Keratinocyte (primary cell): ENCODE measurements at regions not wholly inside any gene's neighbourhood (a gene's known extent, or its start where the extent isn't known, plus 50 kb on each side); places are given as distances from the start of the nearest gene placed in this dataset.

Experiments
- DNase-seq: peaks from one replicate; pipeline ENCODE4 v3.0.0-alpha.2; 2011; ENCODE audit warnings: low read depth, missing footprints, low spot score
- FAIRE-seq: peaks from 2 replicates; lab custom pipeline; 2011; peaks lifted over from hg19 to GRCh38; lab: Jason Lieb, UNC
- H2AFZ ChIP-seq: 2 replicates; pipeline ENCODE4 v1.6.0; 2012; ENCODE audit warnings: low read length, control low read depth, inconsistent platforms; ENCODE audit not compliant: control insufficient read depth
- H3K27ac ChIP-seq: 2 replicates; pipeline ENCODE4 v1.5.1; 2011; ENCODE audit warnings: low read length; ENCODE audit not compliant: control insufficient read depth, insufficient read depth
- H3K27me3 ChIP-seq: 3 replicates; pipeline ENCODE4 v1.6.0; 2011; ENCODE audit warnings: low read length; ENCODE audit not compliant: control insufficient read depth, insufficient read depth; ENCODE audit errors: extremely low read depth
- H3K36me3 ChIP-seq, 2 experiments: 2 replicates in 1 of 2; 3 replicates in 1 of 2; pipeline ENCODE4 v1.5.1; 2011; ENCODE audit warnings: low read length in 2 of 2, mild to moderate bottlenecking in 1 of 2; ENCODE audit not compliant: control insufficient read depth in 2 of 2, insufficient read depth in 2 of 2; ENCODE audit errors: extremely low read depth in 1 of 2
- H3K4me1 ChIP-seq: 3 replicates; pipeline ENCODE4 v1.5.1; 2011; ENCODE audit warnings: low read length; ENCODE audit not compliant: control insufficient read depth, insufficient read depth; ENCODE audit errors: extremely low read depth
- H3K4me2 ChIP-seq: 3 replicates; pipeline ENCODE4 v1.6.0; 2011; ENCODE audit warnings: low read depth, low read length; ENCODE audit not compliant: control insufficient read depth, insufficient read depth; ENCODE audit errors: extremely low read depth
- H3K4me3 ChIP-seq, 3 experiments: fragments of 200-600 bp in 1 of 3; sonication (generic) in 1 of 3; 2 replicates in 2 of 3; 3 replicates in 1 of 3; pipeline ENCODE4 v1.5.1; 2011 to 2016; ENCODE audit warnings: low read length in 3 of 3, mild to moderate bottlenecking in 3 of 3, control low read depth in 2 of 3, inconsistent platforms in 1 of 3, low read depth in 1 of 3, mixed read lengths in 1 of 3, mixed run types in 1 of 3, moderate library complexity in 1 of 3; ENCODE audit not compliant: control insufficient read depth in 2 of 3, insufficient read depth in 2 of 3; ENCODE audit errors: extremely low read depth in 1 of 3
- H3K79me2 ChIP-seq: 2 replicates; pipeline ENCODE4 v1.6.0; 2012; ENCODE audit warnings: low read length; ENCODE audit not compliant: control insufficient read depth, insufficient read depth
- H3K9ac ChIP-seq: 3 replicates; pipeline ENCODE4 v1.6.0; 2011; ENCODE audit warnings: low read length; ENCODE audit not compliant: control insufficient read depth, insufficient read depth; ENCODE audit errors: extremely low read depth
- H3K9me1 ChIP-seq: 3 replicates; pipeline ENCODE4 v1.6.0; 2011; ENCODE audit warnings: low read length; ENCODE audit not compliant: control insufficient read depth, insufficient read depth; ENCODE audit errors: extremely low read depth
- H3K9me3 ChIP-seq: 2 replicates; pipeline ENCODE4 v1.5.1; 2012; ENCODE audit warnings: low read depth, low read length; ENCODE audit not compliant: control insufficient read depth
- H4K20me1 ChIP-seq: 3 replicates; pipeline ENCODE4 v1.6.0; 2011; ENCODE audit warnings: low read length; ENCODE audit not compliant: control insufficient read depth, insufficient read depth; ENCODE audit errors: extremely low read depth
- CTCF ChIP-seq, 3 experiments: IDR thresholded peaks in 1 of 3; conservative IDR thresholded peaks in 1 of 3; optimal IDR thresholded peaks in 1 of 3; 2 replicates in 2 of 3; 3 replicates in 1 of 3; pipeline versions ENCODE3 to v1.5.1; 2011; ENCODE audit warnings: low read length in 3 of 3, mild to moderate bottlenecking in 3 of 3, moderate library complexity in 2 of 3, control low read depth in 1 of 3, inconsistent platforms in 1 of 3; ENCODE audit not compliant: insufficient read depth in 2 of 3; ENCODE audit errors: extremely low read depth in 1 of 3
- EZH2 ChIP-seq: IDR thresholded peaks from one replicate; pipeline ENCODE4 v1.6.1; 2012; ENCODE audit warnings: inconsistent platforms, mild to moderate bottlenecking, low read length, moderate library complexity
- dilution Hi-C: fragments of 300-500 bp; cut with MboI; formaldehyde crosslinking; loops from one replicate; pipeline ENCODE4 v1.7.0; 2020; ENCODE audit warnings: low sequenced_read_pairs; ENCODE audit not compliant: extremely low pct_ligation_motif_present

- no peaks in the 10 kb centered on the region for H3K4me1 ChIP-seq
- H2AFZ ChIP-seq = no peak overlapping the region
- no peaks in the 10 kb centered on the region for H4K20me1 ChIP-seq
- no peak overlapping the region for H3K27ac ChIP-seq
- H3K4me2 ChIP-seq = no peak overlapping the region
- H3K36me3 ChIP-seq = no peaks in the 10 kb centered on the region
- no peak overlapping the region for H3K4me3 ChIP-seq
- no peak overlapping the region for H3K9ac ChIP-seq
- H3K9me1 ChIP-seq = no peaks in the 10 kb centered on the region
- FAIRE-seq = no peak
- DNase-seq = no peak
- no peaks in the 10 kb centered on the region for H3K27me3 ChIP-seq
- TF ChIP-seq EZH2 = no peak
- no peak for TF ChIP-seq CTCF (optimal IDR thresholded peaks at IDR 0.05 in 1 of 3, IDR thresholded peaks at IDR 0.05 in 1 of 3, conservative IDR thresholded peaks at IDR 0.05 in 1 of 3; ENCODE audit: extremely low read depth in 1 of 3, insufficient read depth in 2 of 3, low read length in 3 of 3)
- no peaks in the 10 kb centered on the region for H3K9me3 ChIP-seq
- H3K79me2 ChIP-seq = no peaks in the 10 kb centered on the region
- dilution Hi-C loops = no loop called here
Measured at GRCh38 chr2:16368951-16369350, 296.7 kb downstream of the CYRIA start.

- Histone ChIP-seq H4K20me1 (no peaks in the 10 kb centered on the region), H3K9me3 (no peaks in the 10 kb centered on the region), H3K79me2 (no peaks in the 10 kb centered on the region), H3K4me1 (no peaks in the 10 kb centered on the region), H3K9ac (no peak overlapping the region), H3K27me3 (no peaks in the 10 kb centered on the region), H3K4me2 (no peak overlapping the region), H3K36me3 (no peaks in the 10 kb centered on the region), H3K4me3 (no peak overlapping the region), H2AFZ (no peak overlapping the region), H3K9me1 (no peaks in the 10 kb centered on the region), H3K27ac (no peak overlapping the region)
- dilution Hi-C loops = no loop called here
- DNase-seq (no peak), FAIRE-seq (no peak)
- TF ChIP-seq EZH2 (no peak), CTCF (optimal IDR thresholded peaks at IDR 0.05 in 1 of 3, IDR thresholded peaks at IDR 0.05 in 1 of 3, conservative IDR thresholded peaks at IDR 0.05 in 1 of 3; ENCODE audit: extremely low read depth in 1 of 3, insufficient read depth in 2 of 3, low read length in 3 of 3) (no peak)
Measured at GRCh38 chr2:16368328-16368727, 297.3 kb downstream of the CYRIA start.
